ENCODE measurements at regions not wholly inside any gene's neighbourhood (a gene's known extent, or its start where the extent isn't known, plus 50 kb on each side); places are given as distances from the start of the nearest gene placed in this dataset.

GRCh38 chr2:81087646-81088045 is 783.1 kb upstream of the LRRTM1 start:
- WGBS, 2 experiments (ENCODE audit: low coverage in 1 of 2, low lambda C conversion rate in 2 of 2, missing lambda C conversion rate in 2 of 2), result 0 to 1% methylated on average over 3 of the region's 3 CpGs

DNA sequence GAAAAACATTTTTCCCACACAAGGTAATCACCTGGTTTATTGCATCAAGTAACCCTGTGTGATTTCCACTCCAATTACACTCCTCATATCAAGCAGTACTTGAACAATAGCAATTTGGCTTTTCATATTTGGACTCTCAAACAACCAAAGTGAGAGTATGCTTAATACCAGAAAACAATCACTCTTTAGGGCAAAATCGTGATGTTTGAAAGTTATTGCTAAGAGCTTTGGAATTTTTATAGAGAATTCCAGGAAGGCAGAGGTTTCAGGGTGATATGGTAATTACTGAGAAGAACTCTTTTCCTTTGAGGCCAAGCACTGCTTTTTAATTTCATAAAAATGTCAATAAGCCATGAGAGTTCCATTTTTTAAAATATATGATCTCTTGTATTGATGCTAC is 779.5 kb upstream of the LRRTM1 start:
- H3K4me1 ChIP-seq (ENCODE audit: insufficient read depth), result no peaks in the 10 kb centered on the region
- no peaks in the 10 kb centered on the region for H3F3A ChIP-seq (ENCODE audit: insufficient read depth)
- WGBS, 2 experiments (ENCODE audit: low coverage in 1 of 2, low lambda C conversion rate in 2 of 2, missing lambda C conversion rate in 2 of 2), result 0 to 2% methylated on average over 1 of the region's 1 CpG
- no peak overlapping the region for H3K4me3 ChIP-seq
- H3K9me2 ChIP-seq (ENCODE audit: insufficient read depth), result no peaks in the 10 kb centered on the region
- in situ Hi-C loops (cut with MboI), result no loop called here
- H2AFZ ChIP-seq, result no peak overlapping the region
- no peak overlapping the region for H3K27ac ChIP-seq
- H3K36me3 ChIP-seq (ENCODE audit: low read depth), result no peaks in the 10 kb centered on the region
- no peaks in the 10 kb centered on the region for H3K79me2 ChIP-seq (ENCODE audit: insufficient read depth)
- no peak for DNase-seq
- no peaks in the 10 kb centered on the region for H3K9me3 ChIP-seq (ENCODE audit: low read depth)
- H4K20me1 ChIP-seq (ENCODE audit: insufficient read depth), result no peaks in the 10 kb centered on the region
- no peak overlapping the region for H3K4me2 ChIP-seq (ENCODE audit: unreplicated experiment)
- no peak overlapping the region for H3K9ac ChIP-seq
- TF ChIP-seq EZH2phosphoT487 (IDR thresholded peaks at IDR 0.05; ENCODE audit: insufficient read depth, low read depth), result no peak
- no peaks in the 10 kb centered on the region for H3K27me3 ChIP-seq (replicated peaks; ENCODE audit: insufficient read depth)

More at GRCh38 chr2:81087646-81088045, 783.1 kb upstream of the LRRTM1 start:
- Histone ChIP-seq H3K9ac (no peak overlapping the region), H3F3A (ENCODE audit: insufficient read depth) (no peaks in the 10 kb centered on the region), H4K20me1 (ENCODE audit: insufficient read depth) (no peaks in the 10 kb centered on the region), H3K36me3 (ENCODE audit: low read depth) (no peaks in the 10 kb centered on the region), H3K27ac (no peak overlapping the region), H3K27me3 (replicated peaks; ENCODE audit: insufficient read depth) (no peaks in the 10 kb centered on the region), H3K9me2 (ENCODE audit: insufficient read depth) (no peaks in the 10 kb centered on the region), H3K79me2 (ENCODE audit: insufficient read depth) (no peaks in the 10 kb centered on the region), H3K4me2 (ENCODE audit: unreplicated experiment) (no peak overlapping the region), H2AFZ (no peak overlapping the region), H3K4me1 (ENCODE audit: insufficient read depth) (no peaks in the 10 kb centered on the region), H3K9me3 (ENCODE audit: low read depth) (no peaks in the 10 kb centered on the region), H3K4me3 (no peak overlapping the region)
- TF ChIP-seq EZH2phosphoT487 (IDR thresholded peaks at IDR 0.05; ENCODE audit: insufficient read depth, low read depth) (no peak), EZH2 (IDR thresholded peaks at IDR 0.05; ENCODE audit: insufficient read depth, poor library complexity, severe bottlenecking) (no peak)
- in situ Hi-C loops (cut with MboI), result no loop called here
- no peak for DNase-seq

- TF ChIP-seq EZH2phosphoT487 (IDR thresholded peaks at IDR 0.05; ENCODE audit: insufficient read depth, low read depth) (no peak), EZH2 (IDR thresholded peaks at IDR 0.05; ENCODE audit: insufficient read depth, poor library complexity, severe bottlenecking) (no peak)
- no peak overlapping the region for H2AFZ ChIP-seq
- H3K36me3 ChIP-seq (ENCODE audit: low read depth), result no peaks in the 10 kb centered on the region
- no peaks in the 10 kb centered on the region for H4K20me1 ChIP-seq (ENCODE audit: insufficient read depth)
- WGBS, 2 experiments (ENCODE audit: low coverage in 1 of 2, low lambda C conversion rate in 2 of 2, missing lambda C conversion rate in 2 of 2), result 19 to 34% methylated on average over 2 of the region's 2 CpGs
- H3K4me1 ChIP-seq (ENCODE audit: insufficient read depth), result no peaks in the 10 kb centered on the region
- no peak overlapping the region for H3K9ac ChIP-seq
- in situ Hi-C loops (cut with MboI), result no loop called here
- H3K4me2 ChIP-seq (ENCODE audit: unreplicated experiment), result no peak overlapping the region
- H3K27me3 ChIP-seq (replicated peaks; ENCODE audit: insufficient read depth), result no peaks in the 10 kb centered on the region
- H3K4me3 ChIP-seq, result no peak overlapping the region
- DNase-seq, result no peak
- no peak overlapping the region for H3K27ac ChIP-seq
- no peaks in the 10 kb centered on the region for H3K9me2 ChIP-seq (ENCODE audit: insufficient read depth)
- no peaks in the 10 kb centered on the region for H3F3A ChIP-seq (ENCODE audit: insufficient read depth)
- no peaks in the 10 kb centered on the region for H3K79me2 ChIP-seq (ENCODE audit: insufficient read depth)
- no peaks in the 10 kb centered on the region for H3K9me3 ChIP-seq (ENCODE audit: low read depth)
Measured at GRCh38 chr2:81078631-81079030, 774.1 kb upstream of the LRRTM1 start.

DNA sequence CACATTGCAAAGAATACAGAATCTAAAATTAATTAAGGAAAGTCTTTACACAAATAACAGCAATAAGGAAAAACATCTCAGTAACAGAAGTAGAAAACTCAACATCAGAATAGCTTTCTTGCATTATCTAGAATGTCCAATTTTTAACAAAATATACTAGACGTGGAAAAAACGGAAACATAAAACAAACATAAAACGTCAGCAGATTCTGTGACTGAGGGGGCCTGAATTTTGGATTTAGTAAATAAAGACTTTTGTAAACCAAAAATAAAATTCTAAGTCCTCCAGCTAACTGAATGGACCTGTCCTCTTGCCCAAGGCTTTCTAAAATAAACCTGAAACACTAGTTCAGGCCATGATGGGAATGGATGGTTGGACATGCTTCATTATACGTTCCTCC is 773.5 kb upstream of the LRRTM1 start:
- DNase-seq, result no peak
- in situ Hi-C loops (cut with MboI), result no loop called here
- 38 to 41% methylated on average over 4 of the region's 4 CpGs for WGBS, 2 experiments (ENCODE audit: low coverage in 1 of 2, low lambda C conversion rate in 2 of 2, missing lambda C conversion rate in 2 of 2)

DNA sequence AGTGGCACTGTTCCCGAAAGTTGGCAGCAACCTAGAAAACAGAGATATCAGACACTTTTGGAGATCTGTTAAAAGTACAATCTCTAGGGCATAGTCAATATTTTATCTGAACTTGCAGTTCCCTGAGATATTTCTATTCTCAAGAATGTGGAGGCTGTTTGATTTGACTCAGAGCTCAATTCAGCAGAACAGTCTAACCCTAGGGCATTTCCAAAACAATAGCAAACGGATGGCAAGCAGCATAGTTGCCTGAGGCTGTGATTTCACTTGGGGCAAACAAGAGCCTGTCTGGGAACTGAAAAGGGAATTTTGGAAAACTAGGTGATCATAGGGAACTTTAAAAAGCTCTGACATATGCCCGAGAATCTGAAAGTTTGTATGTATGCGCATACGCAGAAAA is 772.8 kb upstream of the LRRTM1 start:
- Histone ChIP-seq H3F3A (ENCODE audit: insufficient read depth) (no peaks in the 10 kb centered on the region), H3K9me2 (ENCODE audit: insufficient read depth) (no peaks in the 10 kb centered on the region), H3K4me1 (ENCODE audit: insufficient read depth) (no peaks in the 10 kb centered on the region), H3K9ac (no peak overlapping the region), H3K27me3 (replicated peaks; ENCODE audit: insufficient read depth) (no peaks in the 10 kb centered on the region), H3K4me2 (ENCODE audit: unreplicated experiment) (no peak overlapping the region), H3K27ac (no peak overlapping the region), H3K4me3 (no peak overlapping the region), H3K36me3 (ENCODE audit: low read depth) (no peaks in the 10 kb centered on the region), H3K79me2 (ENCODE audit: insufficient read depth) (no peaks in the 10 kb centered on the region), H2AFZ (no peak overlapping the region), H4K20me1 (ENCODE audit: insufficient read depth) (no peaks in the 10 kb centered on the region), H3K9me3 (ENCODE audit: low read depth) (no peaks in the 10 kb centered on the region)
- no peak for TF ChIP-seq EZH2phosphoT487 (IDR thresholded peaks at IDR 0.05; ENCODE audit: insufficient read depth, low read depth)
- no peak for TF ChIP-seq EZH2 (IDR thresholded peaks at IDR 0.05; ENCODE audit: insufficient read depth, poor library complexity, severe bottlenecking)
- DNase-seq, result no peak
- in situ Hi-C loops (cut with MboI), result no loop called here
- 42 to 43% methylated on average over 5 of the region's 5 CpGs for WGBS, 2 experiments (ENCODE audit: low coverage in 1 of 2, low lambda C conversion rate in 2 of 2, missing lambda C conversion rate in 2 of 2)

More for the DNA sequence above, 773.5 kb upstream of the LRRTM1 start:
- Histone ChIP-seq H3F3A (ENCODE audit: insufficient read depth) (no peaks in the 10 kb centered on the region), H3K36me3 (ENCODE audit: low read depth) (no peaks in the 10 kb centered on the region), H3K27me3 (replicated peaks; ENCODE audit: insufficient read depth) (no peaks in the 10 kb centered on the region), H3K9me3 (ENCODE audit: low read depth) (no peaks in the 10 kb centered on the region), H2AFZ (no peak overlapping the region), H4K20me1 (ENCODE audit: insufficient read depth) (no peaks in the 10 kb centered on the region), H3K9me2 (ENCODE audit: insufficient read depth) (no peaks in the 10 kb centered on the region), H3K4me2 (ENCODE audit: unreplicated experiment) (no peak overlapping the region), H3K4me1 (ENCODE audit: insufficient read depth) (no peaks in the 10 kb centered on the region), H3K27ac (no peak overlapping the region), H3K9ac (no peak overlapping the region), H3K79me2 (ENCODE audit: insufficient read depth) (no peaks in the 10 kb centered on the region), H3K4me3 (no peak overlapping the region)
- no peak for TF ChIP-seq EZH2 (IDR thresholded peaks at IDR 0.05; ENCODE audit: insufficient read depth, poor library complexity, severe bottlenecking)
- no peak for TF ChIP-seq EZH2phosphoT487 (IDR thresholded peaks at IDR 0.05; ENCODE audit: insufficient read depth, low read depth)

Measured in GM23248 (cell line).